SU-DHL-6 (cell line): ENCODE measurements at regions not wholly inside any gene's neighbourhood (a gene's known extent, or its start where the extent isn't known, plus 50 kb on each side); places are given as distances from the start of the nearest gene placed in this dataset.

Experiments
- CTCF ChIP-seq: fragments of 200-600 bp; sonication (generic); IDR thresholded peaks from one replicate; pipeline ENCODE4 v1.5.1; 2017; ENCODE audit warnings: antibody characterized with exemption, mild to moderate bottlenecking, low read length, moderate library complexity; ENCODE audit not compliant: insufficient read depth, poor library complexity, severe bottlenecking
- EZH2phosphoT487 ChIP-seq: fragments of 200-600 bp; sonication (generic), shearing (Covaris generic); conservative IDR thresholded peaks from 2 replicates; pipeline ENCODE4 v1.6.1; 2018; ENCODE audit warnings: mild to moderate bottlenecking, antibody characterized with exemption, low read length, moderate library complexity, mixed read lengths

- no peak for TF ChIP-seq CTCF
- no peak for TF ChIP-seq EZH2phosphoT487
Measured at GRCh38 chr5:79922626-79923025, 68.4 kb downstream of the MTX3 start.
